ENCODE measurements at regions not wholly inside any gene's neighbourhood (a gene's known extent, or its start where the extent isn't known, plus 50 kb on each side); places are given as distances from the start of the nearest gene placed in this dataset.

DNA sequence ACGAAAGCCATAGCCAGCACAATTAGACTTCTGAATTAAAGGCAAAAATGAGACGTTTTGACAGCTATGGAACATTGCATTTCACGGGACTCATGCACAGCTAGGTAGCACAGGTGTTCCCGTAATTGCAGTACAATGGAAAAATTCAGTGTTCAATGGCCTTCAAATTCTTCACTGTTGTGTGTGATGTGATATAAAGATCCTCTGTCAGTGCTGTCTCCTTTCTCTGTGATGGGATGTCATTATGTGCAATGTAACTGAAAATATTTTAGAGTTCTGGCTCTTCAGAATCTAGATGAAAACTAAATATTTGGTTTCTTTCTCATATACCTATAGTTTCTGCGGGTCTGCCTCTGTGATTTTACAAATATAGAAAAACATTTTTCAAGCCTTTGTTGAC lies 1599.7 kb downstream of the MRPL39 start:
- Histone ChIP-seq H3K9ac (replicated peaks in 1 of 4; ENCODE audit: extremely low read depth in 1 of 4, low read depth in 3 of 4, low read length in 3 of 4) (no peak overlapping the region), H3K4me3 (ENCODE audit: extremely low read depth in 1 of 4, insufficient read depth in 2 of 4, low read depth in 3 of 4, low read length in 4 of 4) (no peak overlapping the region), H2BK20ac (ENCODE audit: low read length) (no peak overlapping the region), H3K4ac (replicated peaks; ENCODE audit: insufficient read length, low read depth, low read length) (no peak overlapping the region), H3K27me3 (replicated peaks in 1 of 4; ENCODE audit: control insufficient read depth in 3 of 4, extremely low read depth in 1 of 4, insufficient read depth in 3 of 4, low read length in 3 of 4) (no peaks in the 10 kb centered on the region), H3K14ac (ENCODE audit: insufficient read length) (no peak overlapping the region), H4K8ac (ENCODE audit: extremely low read depth, insufficient read depth, low read length) (no peak overlapping the region), H4K20me1 (replicated peaks in 1 of 2; ENCODE audit: control insufficient read depth in 1 of 2, insufficient read depth in 2 of 2, low read length in 2 of 2) (no peaks in the 10 kb centered on the region), H2BK120ac (replicated peaks; ENCODE audit: low read depth, low read length) (no peak overlapping the region), H3K9me3 (ENCODE audit: insufficient read depth in 2 of 2, low read depth in 1 of 2, low read length in 1 of 2) (peaks cover 27 to 48% of the 10 kb centered on the region in 2 experiments; a peak in 3 of 4 replicates), H3K79me2 (ENCODE audit: control insufficient read depth in 1 of 2, insufficient read depth in 2 of 2, low read length in 2 of 2) (no peaks in the 10 kb centered on the region), H3K36me3 (ENCODE audit: control insufficient read depth in 2 of 4, insufficient read depth in 4 of 4, low read length in 3 of 4) (no peaks in the 10 kb centered on the region), H4K5ac (ENCODE audit: insufficient read length, low read depth, low read length) (no peak overlapping the region), H2AK5ac (ENCODE audit: low read depth, low read length) (no peak overlapping the region), H3K4me1 (replicated peaks in 1 of 4; ENCODE audit: control insufficient read depth in 3 of 4, insufficient read depth in 4 of 4, low read length in 3 of 4) (no peaks in the 10 kb centered on the region), H2BK12ac (ENCODE audit: low read depth, low read length) (no peak overlapping the region), H3K79me1 (ENCODE audit: low read depth, low read length) (no peaks in the 10 kb centered on the region), H3K56ac (replicated peaks; ENCODE audit: insufficient read length, low read depth, low read length) (no peak overlapping the region), H3K23ac (ENCODE audit: insufficient read length) (no peak overlapping the region), H3K27ac (ENCODE audit: low read depth, low read length) (no peak overlapping the region), H3K4me2 (ENCODE audit: insufficient read depth in 1 of 2, low read depth in 2 of 2, low read length in 2 of 2) (no peak overlapping the region), H2BK5ac (ENCODE audit: low read depth, low read length) (no peak overlapping the region), H3K18ac (ENCODE audit: extremely low read depth, low read length) (no peak overlapping the region), H3K23me2 (ENCODE audit: low read depth, low read length) (no peaks in the 10 kb centered on the region), H2BK15ac (ENCODE audit: low read length) (no peak overlapping the region), H4K91ac (replicated peaks; ENCODE audit: insufficient read length, low read length) (no peak overlapping the region), H2AFZ (ENCODE audit: low read length) (no peak overlapping the region)
- ChIA-PET CTCF (ENCODE audit: partially characterized antibody) (interaction anchor here (1.6 kb wide), 1 partner anchor 11 kb away, joined by 6 read pairs; no protein-coding TSS in a partner anchor), POLR2A (ENCODE audit: partially characterized antibody) (no interaction called here)
- DNase-seq (ENCODE audit: low read depth in 1 of 2, low spot score in 2 of 2) (no peak), FAIRE-seq (no peak)
- no peak for TF ChIP-seq ASH2L (IDR thresholded peaks at IDR 0.05; ENCODE audit: low read length)
- TF ChIP-seq MAFK (IDR thresholded peaks at IDR 0.05; ENCODE audit: low read depth, low read length), result no peak
- TF ChIP-seq TAF1 (IDR thresholded peaks at IDR 0.05; ENCODE audit: low read depth, low read length), result no peak
- no peak for TF ChIP-seq HDAC6 (IDR thresholded peaks at IDR 0.05; ENCODE audit: low read depth, low read length)
- TF ChIP-seq SIN3A (conservative IDR thresholded peaks at IDR 0.05 in 1 of 2, IDR thresholded peaks at IDR 0.05 in 1 of 2; ENCODE audit: low read depth in 1 of 2, low read length in 2 of 2), result no peak
- WGBS, 2 experiments (ENCODE audit: extremely low coverage in 1 of 2, insufficient coverage in 1 of 2, insufficient read length in 1 of 2, insufficient replicate concordance in 2 of 2, low coverage in 1 of 2, low lambda C conversion rate in 2 of 2, missing lambda C conversion rate in 1 of 2), result 79% methylated on average over 5 of the region's 5 CpGs; no CpG with 5 or more reads in 1 of the 2 experiments
